ENCODE measurements at regions not wholly inside any gene's neighbourhood (a gene's known extent, or its start where the extent isn't known, plus 50 kb on each side); places are given as distances from the start of the nearest gene placed in this dataset.

GRCh38 chr3:73326396-73326795, 264.9 kb downstream of the EBLN2 start (continued):
- TF ChIP-seq CHD7 (IDR thresholded peaks at IDR 0.05; ENCODE audit: insufficient replicate concordance, low read length): no peak
- TF ChIP-seq RBBP5 (IDR thresholded peaks at IDR 0.05; ENCODE audit: borderline replicate concordance, low read depth, low read length): no peak
- no peak for TF ChIP-seq GTF2F1 (IDR thresholded peaks at IDR 0.05; ENCODE audit: borderline replicate concordance, low read depth, low read length)
